IMR-90 (cell line): ENCODE measurements at regions not wholly inside any gene's neighbourhood (a gene's known extent, or its start where the extent isn't known, plus 50 kb on each side); places are given as distances from the start of the nearest gene placed in this dataset.

Experiments used
- ATAC-seq: fragments of 200-7000 bp; cut with Tn5 transposase; 2 replicates; pipeline ENCODE4 v1.9.1; 2020; ENCODE audit warnings: low read depth, mild to moderate bottlenecking, moderate library complexity
- BruUV-seq: library from RNA; stranded (reverse); fragments of 400-500 nt; replicated peaks from 2 replicates; lab custom pipeline; 2021; lab: Mats Ljungman, UMichigan
- CTCF ChIA-PET: fragments of 300-600 bp; formaldehyde crosslinking; extraction: SDS; loops from one replicate; lab custom pipeline; 2021; ENCODE audit warnings: antibody characterized with exemption; lab: Yijun Ruan, JAX
- POLR2A ChIA-PET: fragments of 300-600 bp; sonication (Branson Sonifier 250); formaldehyde crosslinking; loops from one replicate; lab custom pipeline; 2022; ENCODE audit warnings: antibody characterized with exemption; ENCODE audit not compliant: unreplicated experiment; lab: Charles Lee
- DNase-seq: peaks from one replicate; pipeline ENCODE4 v3.0.0; 2013
- H2AFZ ChIP-seq: replicated peaks from 2 replicates; pipeline ENCODE3; 2013; ENCODE audit warnings: low read length, mild to moderate bottlenecking; ENCODE audit not compliant: poor library complexity
- H2AK5ac ChIP-seq: 2 replicates; pipeline ENCODE4 v1.6.1; 2013; ENCODE audit warnings: low read depth, low read length, inconsistent platforms
- H2AK9ac ChIP-seq: replicated peaks from 2 replicates; pipeline ENCODE3; 2013; ENCODE audit warnings: mild to moderate bottlenecking, low read depth, low read length, moderate library complexity; ENCODE audit not compliant: poor library complexity
- H2BK120ac ChIP-seq: 2 replicates; pipeline ENCODE4 v1.6.1; 2013; ENCODE audit warnings: low read depth, low read length, inconsistent platforms
- H2BK15ac ChIP-seq: 3 replicates; pipeline ENCODE4 v1.6.1; 2013; ENCODE audit warnings: low read depth, low read length, inconsistent platforms
- H2BK20ac ChIP-seq: 2 replicates; pipeline ENCODE4 v1.6.1; 2013; ENCODE audit warnings: low read depth, mild to moderate bottlenecking, inconsistent platforms, low read length, moderate library complexity
- H2BK5ac ChIP-seq: 2 replicates; pipeline ENCODE4 v1.6.1; 2013; ENCODE audit warnings: mild to moderate bottlenecking, low read depth, low read length, inconsistent platforms; ENCODE audit not compliant: poor library complexity, severe bottlenecking
- H3K14ac ChIP-seq: replicated peaks from 2 replicates; pipeline ENCODE4 v1.6.1; 2013; ENCODE audit warnings: low read depth, low read length, inconsistent platforms
- H3K18ac ChIP-seq: 2 replicates; pipeline ENCODE4 v1.6.1; 2013; ENCODE audit warnings: low read depth, low read length, control low read depth
- H3K23ac ChIP-seq: 2 replicates; pipeline ENCODE4 v1.6.1; 2013; ENCODE audit warnings: low read depth, low read length, inconsistent platforms
- H3K27ac ChIP-seq: 2 replicates; pipeline ENCODE4 v1.5.1; 2013; ENCODE audit warnings: mild to moderate bottlenecking, control low read depth, low read length; ENCODE audit not compliant: insufficient read depth
- H3K27me3 ChIP-seq: 2 replicates; pipeline ENCODE4 v1.6.1; 2013; ENCODE audit warnings: low read length; ENCODE audit not compliant: control insufficient read depth, insufficient read depth
- H3K36me3 ChIP-seq: 2 replicates; pipeline ENCODE4 v1.6.1; 2013; ENCODE audit warnings: low read length, mixed read lengths; ENCODE audit not compliant: control insufficient read depth, insufficient read depth
- H3K4ac ChIP-seq: 2 replicates; pipeline ENCODE4 v1.6.1; 2013; ENCODE audit warnings: low read depth, low read length, inconsistent platforms
- H3K4me1 ChIP-seq: 2 replicates; pipeline ENCODE4 v1.6.1; 2013; ENCODE audit warnings: low read length, mixed read lengths; ENCODE audit not compliant: control insufficient read depth, insufficient read depth
- H3K4me2 ChIP-seq: 2 replicates; pipeline ENCODE4 v1.6.1; 2013; ENCODE audit warnings: low read depth, mild to moderate bottlenecking, control low read depth, low read length, moderate library complexity
- H3K4me3 ChIP-seq: 2 replicates; pipeline ENCODE4 v1.5.1; 2013; ENCODE audit warnings: low read depth, mild to moderate bottlenecking, control low read depth, low read length, moderate library complexity; ENCODE audit not compliant: insufficient read depth
- H3K56ac ChIP-seq: 2 replicates; pipeline ENCODE4 v1.6.1; 2013; ENCODE audit warnings: low read length, inconsistent platforms; ENCODE audit not compliant: insufficient read depth; ENCODE audit errors: extremely low read depth
- H3K79me1 ChIP-seq, 2 experiments: 2 replicates each; pipeline ENCODE4 v1.6.1; 2013; ENCODE audit warnings: low read length in 2 of 2, inconsistent platforms in 1 of 2, low read depth in 1 of 2
- H3K9ac ChIP-seq: 2 replicates; pipeline ENCODE4 v1.6.1; 2013; ENCODE audit warnings: low read depth, low read length, control low read depth
- H3K9me1 ChIP-seq: 2 replicates; pipeline ENCODE4 v1.6.1; 2013; ENCODE audit warnings: low read length, inconsistent platforms; ENCODE audit not compliant: insufficient read depth
- H3K9me3 ChIP-seq: 2 replicates; pipeline ENCODE4 v1.6.1; 2013; ENCODE audit warnings: low read length; ENCODE audit not compliant: control insufficient read depth, insufficient read depth
- H4K20me1 ChIP-seq: 2 replicates; pipeline ENCODE4 v1.6.1; 2013; ENCODE audit warnings: low read length, inconsistent platforms; ENCODE audit not compliant: insufficient read depth
- H4K5ac ChIP-seq: 2 replicates; pipeline ENCODE4 v1.6.1; 2013; ENCODE audit warnings: mild to moderate bottlenecking, low read depth, low read length, control low read depth
- H4K8ac ChIP-seq, 2 experiments: 2 replicates each; pipeline ENCODE4 v1.6.1; 2013; ENCODE audit warnings: low read depth in 2 of 2, low read length in 2 of 2, control low read depth in 1 of 2, inconsistent platforms in 1 of 2
- H4K91ac ChIP-seq: 2 replicates; pipeline ENCODE4 v1.6.1; 2013; ENCODE audit warnings: low read depth, low read length, inconsistent platforms; ENCODE audit not compliant: insufficient read depth
- CEBPB ChIP-seq: IDR thresholded peaks from 2 replicates; pipeline ENCODE4 v1.6.1; 2012; ENCODE audit warnings: low read depth, low read length, improper control_type of control experiment
- RCOR1 ChIP-seq: IDR thresholded peaks from 2 replicates; pipeline ENCODE4 v1.6.1; 2012; ENCODE audit warnings: mild to moderate bottlenecking, low read length, improper control_type of control experiment; ENCODE audit not compliant: insufficient replicate concordance
- RFX5 ChIP-seq: IDR thresholded peaks from 2 replicates; pipeline ENCODE4 v1.8.0; 2012; ENCODE audit warnings: low read depth, mild to moderate bottlenecking, low read length, moderate library complexity
- WGBS, 2 experiments: methylation state at CpG; one replicate each; pipeline versions ENCODE4 v1.1.5 to v1.1.7; 2013; ENCODE audit warnings: missing lambda C conversion rate in 2 of 2; ENCODE audit not compliant: insufficient read length in 1 of 2; ENCODE audit errors: extremely low coverage in 2 of 2; 5-methylcytosine and 5-hydroxymethylcytosine counted together
- dilution Hi-C: fragments of 300-500 bp; cut with HindIII; formaldehyde crosslinking; loops from one replicate; pipeline ENCODE4 v1.14.3; 2018; ENCODE audit warnings: low sequenced_read_pairs; ENCODE audit not compliant: unreplicated experiment
- in situ Hi-C: fragments of 300-500 bp; cut with MboI; formaldehyde crosslinking; loops from 3 replicates; pipeline ENCODE4 v1.14.3; 2019; ENCODE audit warnings: low sequenced_read_pairs, inconsistent platforms, mixed read lengths
- intact Hi-C: fragments of 100-400 bp; cut with micrococcal nuclease; formaldehyde crosslinking; loops from 2 replicates; pipeline ENCODE4 v1.10.0; 2022

- WGBS, 2 experiments: 50% methylated on average over 1 of the region's 1 CpG; no CpG with 5 or more reads in 1 of the 2 experiments
- no peak for TF ChIP-seq RFX5
- TF ChIP-seq CEBPB: no peak
- no peak for TF ChIP-seq RCOR1
- Histone ChIP-seq H3K36me3 (no peaks in the 10 kb centered on the region), H3K14ac (no peak overlapping the region), H3K9ac (no peak overlapping the region), H2AK5ac (no peak overlapping the region), H4K5ac (no peak overlapping the region), H4K91ac (no peak overlapping the region), H3K4me1 (no peaks in the 10 kb centered on the region), H2BK5ac (no peak overlapping the region), H3K56ac (no peak overlapping the region), H3K79me1 (no peaks in the 10 kb centered on the region), H2BK20ac (no peak overlapping the region), H2BK120ac (no peak overlapping the region), H3K18ac (no peak overlapping the region), H3K4ac (no peak overlapping the region), H3K27ac (no peak overlapping the region), H3K9me3 (peaks cover 6% of the 10 kb centered on the region; the same call in 1 of the 2 replicates), H4K8ac (no peak overlapping the region), H2AFZ (no peak overlapping the region), H4K20me1 (no peaks in the 10 kb centered on the region), H3K27me3 (no peaks in the 10 kb centered on the region), H3K4me3 (no peak overlapping the region), H3K9me1 (no peaks in the 10 kb centered on the region), H3K23ac (no peak overlapping the region), H3K4me2 (no peak overlapping the region), H2BK15ac (no peak overlapping the region), H2AK9ac (no peak overlapping the region)
- POLR2A ChIA-PET: no interaction called here
- no TSS peak for BruUV-seq
- DNase-seq (no peak), ATAC-seq (no peak)
- in situ Hi-C loops (no loop called here), dilution Hi-C loops (no loop called here), intact Hi-C loops (no loop called here)
- CTCF ChIA-PET: no interaction called here
Measured at GRCh38 chr7:94843553-94843952, 63.8 kb upstream of the PPP1R9A start.
